ENCODE measurements at regions not wholly inside any gene's neighbourhood (a gene's known extent, or its start where the extent isn't known, plus 50 kb on each side); places are given as distances from the start of the nearest gene placed in this dataset.

DNA sequence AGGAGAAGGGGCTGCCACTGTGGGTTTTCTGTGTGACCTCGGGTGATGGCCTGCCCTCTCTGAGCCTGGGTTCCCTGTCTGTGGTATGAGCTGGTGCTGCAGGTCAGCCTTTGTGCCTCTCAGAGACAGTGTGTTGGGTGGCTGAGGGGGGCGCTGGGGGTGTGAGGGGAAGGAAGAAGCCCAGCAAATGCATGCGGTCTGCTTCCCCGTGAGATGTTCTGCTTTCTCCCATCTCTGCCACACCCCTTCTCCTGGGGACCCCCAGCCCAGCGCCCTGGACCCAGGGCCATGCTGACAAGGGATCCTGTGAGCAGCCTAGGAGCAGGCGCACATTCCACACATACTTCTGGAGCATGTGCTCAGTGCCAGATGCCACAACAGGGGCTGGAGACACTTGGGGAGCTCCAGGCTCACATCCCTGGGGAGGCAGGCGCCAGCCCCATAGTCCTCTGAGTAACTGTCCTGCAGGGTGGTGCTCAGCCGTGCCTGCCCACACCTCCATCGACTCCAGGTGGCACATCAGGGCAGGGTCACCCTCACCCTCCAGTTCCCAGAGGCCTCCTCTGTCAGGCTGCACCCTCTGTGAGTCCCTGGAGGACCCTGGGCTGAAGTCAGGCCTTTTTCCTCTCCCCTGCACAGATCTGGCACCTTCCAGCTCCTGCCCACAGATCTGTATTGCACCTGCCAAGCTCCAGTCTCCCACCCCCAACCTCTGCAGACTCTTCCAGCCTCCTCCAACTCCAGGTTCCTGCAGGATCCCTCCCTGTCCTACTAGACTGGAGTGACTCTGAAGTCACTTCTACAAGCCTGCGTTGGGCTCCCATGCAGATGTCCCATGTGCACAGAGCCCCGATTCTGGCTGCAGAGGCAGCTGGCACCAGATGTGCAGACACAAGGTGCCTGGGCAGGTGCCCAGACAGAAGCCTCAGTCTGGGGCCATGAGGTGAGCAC is 205.6 kb downstream of the KIF26A start:
- TF ChIP-seq, protein P1, sequence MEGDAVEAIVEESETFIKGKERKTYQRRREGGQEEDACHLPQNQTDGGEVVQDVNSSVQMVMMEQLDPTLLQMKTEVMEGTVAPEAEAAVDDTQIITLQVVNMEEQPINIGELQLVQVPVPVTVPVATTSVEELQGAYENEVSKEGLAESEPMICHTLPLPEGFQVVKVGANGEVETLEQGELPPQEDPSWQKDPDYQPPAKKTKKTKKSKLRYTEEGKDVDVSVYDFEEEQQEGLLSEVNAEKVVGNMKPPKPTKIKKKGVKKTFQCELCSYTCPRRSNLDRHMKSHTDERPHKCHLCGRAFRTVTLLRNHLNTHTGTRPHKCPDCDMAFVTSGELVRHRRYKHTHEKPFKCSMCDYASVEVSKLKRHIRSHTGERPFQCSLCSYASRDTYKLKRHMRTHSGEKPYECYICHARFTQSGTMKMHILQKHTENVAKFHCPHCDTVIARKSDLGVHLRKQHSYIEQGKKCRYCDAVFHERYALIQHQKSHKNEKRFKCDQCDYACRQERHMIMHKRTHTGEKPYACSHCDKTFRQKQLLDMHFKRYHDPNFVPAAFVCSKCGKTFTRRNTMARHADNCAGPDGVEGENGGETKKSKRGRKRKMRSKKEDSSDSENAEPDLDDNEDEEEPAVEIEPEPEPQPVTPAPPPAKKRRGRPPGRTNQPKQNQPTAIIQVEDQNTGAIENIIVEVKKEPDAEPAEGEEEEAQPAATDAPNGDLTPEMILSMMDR (IDR thresholded peaks at IDR 0.05): no peak
- TF ChIP-seq, protein P2, sequence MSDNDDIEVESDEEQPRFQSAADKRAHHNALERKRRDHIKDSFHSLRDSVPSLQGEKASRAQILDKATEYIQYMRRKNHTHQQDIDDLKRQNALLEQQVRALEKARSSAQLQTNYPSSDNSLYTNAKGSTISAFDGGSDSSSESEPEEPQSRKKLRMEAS (IDR thresholded peaks at IDR 0.05; ENCODE audit: low read depth): no peak
- no peak for TF ChIP-seq POLR2AphosphoS5 (IDR thresholded peaks at IDR 0.05; ENCODE audit: low read depth, low read length)
- TF ChIP-seq USF2 (IDR thresholded peaks at IDR 0.05; ENCODE audit: borderline replicate concordance, low read depth, low read length): no peak
- no peak for TF ChIP-seq EZH2phosphoT487 (IDR thresholded peaks at IDR 0.05; ENCODE audit: borderline replicate concordance, low read depth)

All from SK-N-SH (cell line).